Dendritic cell treated with granulocyte-macrophage colony-stimulating factor and Interleukin-4, amounts not matched to agents 40 ng/mL and 50 ng/mL, for 4 days (primary cell): ENCODE measurements at regions not wholly inside any gene's neighbourhood (a gene's known extent, or its start where the extent isn't known, plus 50 kb on each side); places are given as distances from the start of the nearest gene placed in this dataset.

Source experiments
- H3K27ac Mint-ChIP-seq: one replicate; pipeline ENCODE4 v1.8.0; 2022; ENCODE audit warnings: mild to moderate bottlenecking, mixed read lengths
- H3K27me3 Mint-ChIP-seq: one replicate; pipeline ENCODE4 v1.8.0; 2022; ENCODE audit warnings: mild to moderate bottlenecking, mixed read lengths
- H3K36me3 Mint-ChIP-seq: one replicate; pipeline ENCODE4 v1.8.0; 2022; ENCODE audit warnings: low read depth, mixed read lengths
- H3K4me1 Mint-ChIP-seq: one replicate; pipeline ENCODE4 v1.8.0; 2022; ENCODE audit warnings: low read depth, mixed read lengths
- H3K4me3 Mint-ChIP-seq: one replicate; pipeline ENCODE4 v1.8.0; 2022; ENCODE audit warnings: mild to moderate bottlenecking, moderate library complexity, mixed read lengths
- H3K9me3 Mint-ChIP-seq: one replicate; pipeline ENCODE4 v1.8.0; 2022; ENCODE audit warnings: mixed read lengths
- intact Hi-C: fragments of 100-400 bp; cut with micrococcal nuclease; formaldehyde crosslinking; loops from one replicate; pipeline ENCODE4 v1.15.0; 2022

GRCh38 chr1:170831276-170831675 is 104.1 kb upstream of the MROH9 start:
- no peaks in the 10 kb centered on the region for H3K36me3 Mint-ChIP-seq
- H3K4me1 Mint-ChIP-seq: no peaks in the 10 kb centered on the region
- no peak overlapping the region for H3K4me3 Mint-ChIP-seq
- no peak overlapping the region for H3K27ac Mint-ChIP-seq
- intact Hi-C loops: no loop called here
- no peaks in the 10 kb centered on the region for H3K27me3 Mint-ChIP-seq
- H3K9me3 Mint-ChIP-seq: no peaks in the 10 kb centered on the region

- peaks cover 5% of the 10 kb centered on the region for H3K9me3 Mint-ChIP-seq
- no peaks in the 10 kb centered on the region for H3K27me3 Mint-ChIP-seq
- intact Hi-C loops: no loop called here
- H3K4me1 Mint-ChIP-seq: no peaks in the 10 kb centered on the region
- H3K4me3 Mint-ChIP-seq: no peak overlapping the region
- no peaks in the 10 kb centered on the region for H3K36me3 Mint-ChIP-seq
- H3K27ac Mint-ChIP-seq: no peak overlapping the region
These were observed 99.2 kb upstream of the MROH9 start for GRCh38 chr1:170836141-170836540.

- H3K27ac Mint-ChIP-seq: no peak overlapping the region
- H3K4me3 Mint-ChIP-seq: no peak overlapping the region
- no peaks in the 10 kb centered on the region for H3K4me1 Mint-ChIP-seq
- peaks cover 5% of the 10 kb centered on the region for H3K9me3 Mint-ChIP-seq
- intact Hi-C loops: no loop called here
- no peaks in the 10 kb centered on the region for H3K36me3 Mint-ChIP-seq
- H3K27me3 Mint-ChIP-seq: no peaks in the 10 kb centered on the region
These were observed 95.0 kb upstream of the MROH9 start for GRCh38 chr1:170840371-170840770.

GRCh38 chr1:170853302-170853701 is 82.0 kb upstream of the MROH9 start:
- Mint-ChIP-seq H3K4me3 (no peak overlapping the region), H3K36me3 (no peaks in the 10 kb centered on the region), H3K27me3 (no peaks in the 10 kb centered on the region), H3K4me1 (no peaks in the 10 kb centered on the region), H3K9me3 (no peaks in the 10 kb centered on the region), H3K27ac (no peak overlapping the region)
- intact Hi-C loops: no loop called here

GRCh38 chr1:170853867-170854266 is 81.5 kb upstream of the MROH9 start:
- H3K9me3 Mint-ChIP-seq: no peaks in the 10 kb centered on the region
- no peak overlapping the region for H3K4me3 Mint-ChIP-seq
- no peaks in the 10 kb centered on the region for H3K27me3 Mint-ChIP-seq
- H3K36me3 Mint-ChIP-seq: no peaks in the 10 kb centered on the region
- H3K4me1 Mint-ChIP-seq: no peaks in the 10 kb centered on the region
- intact Hi-C loops: no loop called here
- H3K27ac Mint-ChIP-seq: no peak overlapping the region

GRCh38 chr1:170854677-170855076 is 80.7 kb upstream of the MROH9 start:
- H3K9me3 Mint-ChIP-seq: no peaks in the 10 kb centered on the region
- intact Hi-C loops: no loop called here
- H3K27ac Mint-ChIP-seq: no peak overlapping the region
- no peaks in the 10 kb centered on the region for H3K36me3 Mint-ChIP-seq
- no peaks in the 10 kb centered on the region for H3K4me1 Mint-ChIP-seq
- H3K4me3 Mint-ChIP-seq: no peak overlapping the region
- no peaks in the 10 kb centered on the region for H3K27me3 Mint-ChIP-seq

- intact Hi-C loops: no loop called here
- H3K27ac Mint-ChIP-seq: no peak overlapping the region
- no peaks in the 10 kb centered on the region for H3K4me1 Mint-ChIP-seq
- no peaks in the 10 kb centered on the region for H3K36me3 Mint-ChIP-seq
- no peak overlapping the region for H3K4me3 Mint-ChIP-seq
- H3K9me3 Mint-ChIP-seq: no peaks in the 10 kb centered on the region
- H3K27me3 Mint-ChIP-seq: no peaks in the 10 kb centered on the region
These were observed 78.9 kb upstream of the MROH9 start for GRCh38 chr1:170856455-170856854.

GRCh38 chr1:170857955-170858354 is 77.4 kb upstream of the MROH9 start:
- H3K36me3 Mint-ChIP-seq: no peaks in the 10 kb centered on the region
- intact Hi-C loops: no loop called here
- no peaks in the 10 kb centered on the region for H3K4me1 Mint-ChIP-seq
- H3K4me3 Mint-ChIP-seq: no peak overlapping the region
- no peaks in the 10 kb centered on the region for H3K27me3 Mint-ChIP-seq
- H3K9me3 Mint-ChIP-seq: no peaks in the 10 kb centered on the region
- no peak overlapping the region for H3K27ac Mint-ChIP-seq

GRCh38 chr1:170863621-170864020 is 71.7 kb upstream of the MROH9 start:
- H3K4me3 Mint-ChIP-seq: no peak overlapping the region
- intact Hi-C loops: no loop called here
- H3K27ac Mint-ChIP-seq: no peak overlapping the region
- H3K4me1 Mint-ChIP-seq: no peaks in the 10 kb centered on the region
- H3K9me3 Mint-ChIP-seq: no peaks in the 10 kb centered on the region
- no peaks in the 10 kb centered on the region for H3K36me3 Mint-ChIP-seq
- no peaks in the 10 kb centered on the region for H3K27me3 Mint-ChIP-seq

- Mint-ChIP-seq H3K4me1 (no peaks in the 10 kb centered on the region), H3K4me3 (no peak overlapping the region), H3K36me3 (no peaks in the 10 kb centered on the region), H3K9me3 (no peaks in the 10 kb centered on the region), H3K27me3 (no peaks in the 10 kb centered on the region), H3K27ac (no peak overlapping the region)
- intact Hi-C loops: no loop called here
These were observed 71.1 kb upstream of the MROH9 start for GRCh38 chr1:170864238-170864637.

GRCh38 chr1:170864876-170865538 is 70.3 kb upstream of the MROH9 start:
- H3K9me3 Mint-ChIP-seq: no peaks in the 10 kb centered on the region
- H3K4me1 Mint-ChIP-seq: no peaks in the 10 kb centered on the region
- no peak overlapping the region for H3K27ac Mint-ChIP-seq
- no peaks in the 10 kb centered on the region for H3K27me3 Mint-ChIP-seq
- H3K4me3 Mint-ChIP-seq: no peak overlapping the region
- intact Hi-C loops: no loop called here
- no peaks in the 10 kb centered on the region for H3K36me3 Mint-ChIP-seq

GRCh38 chr1:170866646-170867045 is 68.7 kb upstream of the MROH9 start:
- Mint-ChIP-seq H3K4me3 (no peak overlapping the region), H3K36me3 (no peaks in the 10 kb centered on the region)

GRCh38 chr1:170871868-170872267 is 63.5 kb upstream of the MROH9 start:
- Mint-ChIP-seq H3K27ac (no peak overlapping the region), H3K4me3 (no peak overlapping the region), H3K9me3 (no peaks in the 10 kb centered on the region), H3K4me1 (peaks cover 21% of the 10 kb centered on the region), H3K27me3 (no peaks in the 10 kb centered on the region), H3K36me3 (no peaks in the 10 kb centered on the region)
- intact Hi-C loops: no loop called here

More at GRCh38 chr1:170866646-170867045, 68.7 kb upstream of the MROH9 start:
- no peaks in the 10 kb centered on the region for H3K27me3 Mint-ChIP-seq
- no peak overlapping the region for H3K27ac Mint-ChIP-seq
- intact Hi-C loops: no loop called here
- peaks cover under 1% of the 10 kb centered on the region for H3K4me1 Mint-ChIP-seq
- no peaks in the 10 kb centered on the region for H3K9me3 Mint-ChIP-seq

GRCh38 chr1:170872663-170873062 is 62.7 kb upstream of the MROH9 start:
- H3K4me3 Mint-ChIP-seq: no peak overlapping the region
- no peaks in the 10 kb centered on the region for H3K36me3 Mint-ChIP-seq
- H3K9me3 Mint-ChIP-seq: no peaks in the 10 kb centered on the region
- intact Hi-C loops: no loop called here
- H3K4me1 Mint-ChIP-seq: peaks cover 21% of the 10 kb centered on the region
- H3K27ac Mint-ChIP-seq: no peak overlapping the region
- no peaks in the 10 kb centered on the region for H3K27me3 Mint-ChIP-seq

- H3K9me3 Mint-ChIP-seq: no peaks in the 10 kb centered on the region
- H3K27me3 Mint-ChIP-seq: no peaks in the 10 kb centered on the region
- H3K4me3 Mint-ChIP-seq: no peak overlapping the region
- no peaks in the 10 kb centered on the region for H3K36me3 Mint-ChIP-seq
- no peak overlapping the region for H3K27ac Mint-ChIP-seq
- peaks cover 21% of the 10 kb centered on the region for H3K4me1 Mint-ChIP-seq
- intact Hi-C loops: no loop called here
These were observed 60.7 kb upstream of the MROH9 start for GRCh38 chr1:170874671-170875070.
